SK-N-SH (cell line): ENCODE measurements at regions not wholly inside any gene's neighbourhood (a gene's known extent, or its start where the extent isn't known, plus 50 kb on each side); places are given as distances from the start of the nearest gene placed in this dataset.

Source experiments
- CTCF ChIA-PET: fragments of 300-600, 350-600 bp; formaldehyde crosslinking; extraction: SDS; loops from one replicate; lab custom pipeline; 2021; lab: Yijun Ruan, JAX
- POLR2A ChIA-PET: fragments of 350-600 bp; sonication (Branson Sonifier 250); formaldehyde crosslinking; extraction: SDS; loops from one replicate; lab custom pipeline; 2020; ENCODE audit warnings: antibody characterized with exemption, inconsistent platforms; lab: Yijun Ruan, JAX
- DNase-seq: peaks from one replicate; pipeline ENCODE4 v3.0.0; 2012
- H2AFZ ChIP-seq: fragments of 200-600 bp; sonication (generic); 2 replicates; pipeline ENCODE4 v1.8.1; 2016; ENCODE audit warnings: antibody characterized with exemption, mild to moderate bottlenecking, low read depth
- H3F3A ChIP-seq: fragments of 200-600 bp; sonication (generic); replicated peaks from 2 replicates; pipeline ENCODE3; 2016; ENCODE audit warnings: antibody characterized with exemption, mild to moderate bottlenecking; ENCODE audit not compliant: insufficient read depth
- H3K27ac ChIP-seq, 2 experiments: fragments of 200-500 bp in 1 of 2; fragments of 200-600 bp in 1 of 2; sonication (Bioruptor generic) in 1 of 2; sonication (generic), shearing (Covaris generic) in 1 of 2; 2 replicates each; pipeline versions ENCODE4 v1.5.1 to v1.6.1; 2014 to 2016; ENCODE audit warnings: low read depth in 2 of 2, inconsistent platforms in 1 of 2, low read length in 1 of 2, mild to moderate bottlenecking in 1 of 2, mixed read lengths in 1 of 2
- H3K27me3 ChIP-seq: fragments of 200-600 bp; sonication (generic), shearing (Covaris generic); 2 replicates; pipeline ENCODE4 v1.6.1; 2016; ENCODE audit warnings: mixed run types; ENCODE audit not compliant: insufficient read depth
- H3K36me3 ChIP-seq, 2 experiments: fragments of 200-500 bp in 1 of 2; fragments of 200-600 bp in 1 of 2; sonication (Bioruptor generic) in 1 of 2; sonication (generic) in 1 of 2; replicated peaks in 1 of 2; 2 replicates each; pipeline versions ENCODE3 to v1.5.1; 2014 to 2016; ENCODE audit warnings: low read length in 1 of 2, mild to moderate bottlenecking in 1 of 2; ENCODE audit not compliant: insufficient read depth in 2 of 2, control insufficient read depth in 1 of 2
- H3K4me1 ChIP-seq, 2 experiments: fragments of 200-500 bp in 1 of 2; fragments of 200-600 bp in 1 of 2; sonication (Bioruptor generic) in 1 of 2; sonication (generic), shearing (Covaris generic) in 1 of 2; 2 replicates each; pipeline versions ENCODE4 v1.5.1 to v1.6.1; 2014 to 2016; ENCODE audit warnings: low read depth in 1 of 2, low read length in 1 of 2, mixed run types in 1 of 2; ENCODE audit not compliant: insufficient read depth in 2 of 2, control insufficient read depth in 1 of 2
- H3K4me2 ChIP-seq: fragments of 200-600 bp; sonication (generic), shearing (Covaris generic); 2 replicates; pipeline ENCODE4 v1.6.1; 2017; ENCODE audit warnings: mixed run types
- H3K4me3 ChIP-seq, 2 experiments: fragments of 200-500 bp in 1 of 2; fragments of 200-600 bp in 1 of 2; sonication (Bioruptor generic) in 1 of 2; sonication (generic), shearing (Covaris generic) in 1 of 2; 2 replicates each; pipeline versions ENCODE4 v1.5.1 to v1.8.1; 2014 to 2016; ENCODE audit warnings: low read depth in 2 of 2, inconsistent platforms in 1 of 2, low read length in 1 of 2, mild to moderate bottlenecking in 1 of 2, mixed read lengths in 1 of 2, moderate library complexity in 1 of 2
- H3K79me2 ChIP-seq: fragments of 200-600 bp; sonication (generic); 2 replicates; pipeline ENCODE4 v1.8.1; 2017; ENCODE audit warnings: mild to moderate bottlenecking; ENCODE audit not compliant: insufficient read depth
- H3K9ac ChIP-seq: fragments of 200-600 bp; sonication (generic); 2 replicates; pipeline ENCODE4 v1.6.1; 2017; ENCODE audit warnings: mixed run types
- H3K9me2 ChIP-seq: fragments of 200-600 bp; sonication (generic); 2 replicates; pipeline ENCODE4 v1.6.1; 2017; ENCODE audit warnings: mixed run types
- H3K9me3 ChIP-seq: fragments of 200-600 bp; sonication (generic); 2 replicates; pipeline ENCODE4 v1.6.1; 2017; ENCODE audit warnings: mixed run types, mild to moderate bottlenecking, moderate library complexity
- H4K20me1 ChIP-seq: fragments of 200-600 bp; sonication (generic); 2 replicates; pipeline ENCODE4 v1.6.1; 2017; ENCODE audit warnings: mild to moderate bottlenecking, mixed run types; ENCODE audit not compliant: insufficient read depth
- CHD2 ChIP-seq: fragments of 150-350 bp; IDR thresholded peaks from 2 replicates; pipeline ENCODE4 v1.6.1; 2018; ENCODE audit warnings: low read length; ENCODE audit not compliant: partially characterized antibody
- CTCF ChIP-seq: fragments of 200-600 bp; sonication (generic); IDR thresholded peaks from 2 replicates; pipeline ENCODE4 v1.6.1; 2017; ENCODE audit warnings: antibody characterized with exemption, mild to moderate bottlenecking, moderate library complexity
- EP300 ChIP-seq, 2 experiments: IDR thresholded peaks; 2 replicates each; pipeline versions ENCODE4 v1.4.0 to v1.6.1; 2012; ENCODE audit warnings: borderline replicate concordance in 1 of 2, low read depth in 1 of 2, low read length in 1 of 2
- FOSL2 ChIP-seq: IDR thresholded peaks from 2 replicates; pipeline ENCODE4 v1.4.0; 2012; ENCODE audit warnings: low read depth, mild to moderate bottlenecking, moderate library complexity, borderline replicate concordance
- FOXJ3 ChIP-seq: sonication (generic); formaldehyde crosslinking; IDR thresholded peaks from 2 replicates; pipeline ENCODE4 v1.5.1; 2020; ENCODE audit warnings: mild to moderate bottlenecking, missing genetic modification reagents
- FOXM1 ChIP-seq: IDR thresholded peaks from 2 replicates; pipeline ENCODE4 v1.4.0; 2012; ENCODE audit warnings: low read depth, mild to moderate bottlenecking
- GATA2 ChIP-seq: sonication (generic); formaldehyde crosslinking; IDR thresholded peaks from 2 replicates; pipeline ENCODE4 v1.5.0; 2020; ENCODE audit warnings: mild to moderate bottlenecking, missing genetic modification reagents
- MEF2A ChIP-seq: IDR thresholded peaks from 2 replicates; pipeline ENCODE4 v1.4.0; 2012; ENCODE audit warnings: low read depth, borderline replicate concordance
- MXI1 ChIP-seq: IDR thresholded peaks from 2 replicates; pipeline ENCODE4 v1.6.1; 2012; ENCODE audit warnings: mild to moderate bottlenecking, low read depth, low read length, improper control_type of control experiment
- NFIC ChIP-seq: IDR thresholded peaks from 2 replicates; pipeline ENCODE4 v1.4.0; 2012; ENCODE audit warnings: borderline replicate concordance
- NRF1 ChIP-seq: IDR thresholded peaks from 2 replicates; pipeline ENCODE4 v1.6.1; 2012; ENCODE audit warnings: low read depth, mild to moderate bottlenecking, low read length
- PBX3 ChIP-seq: IDR thresholded peaks from 2 replicates; pipeline ENCODE4; 2012
- POLR2AphosphoS5 ChIP-seq: IDR thresholded peaks from 2 replicates; pipeline ENCODE4 v1.6.1; 2012; ENCODE audit warnings: low read depth, low read length
- RAD21 ChIP-seq: IDR thresholded peaks from 2 replicates; pipeline ENCODE4 v1.6.1; 2012; ENCODE audit warnings: mild to moderate bottlenecking, low read length
- RCOR1 ChIP-seq: fragments of 150-350 bp; IDR thresholded peaks from 2 replicates; pipeline ENCODE4 v1.6.1; 2017; ENCODE audit warnings: antibody characterized with exemption, low read length
- TCF12 ChIP-seq: IDR thresholded peaks from 2 replicates; pipeline ENCODE4 v1.4.0; 2012
- TEAD4 ChIP-seq: IDR thresholded peaks from 2 replicates; pipeline ENCODE4 v1.4.0; 2012; ENCODE audit warnings: mild to moderate bottlenecking, borderline replicate concordance; ENCODE audit not compliant: insufficient read depth
- WGBS: methylation state at CpG from one replicate; pipeline ENCODE4 v1.1.6; 2017; ENCODE audit warnings: low lambda C conversion rate; 5-methylcytosine and 5-hydroxymethylcytosine counted together
- TF ChIP-seq, protein P1 (sequence below): IDR thresholded peaks from 2 replicates; pipeline ENCODE4 v1.4.0; 2012; ENCODE audit warnings: low read depth, borderline replicate concordance

DNA sequence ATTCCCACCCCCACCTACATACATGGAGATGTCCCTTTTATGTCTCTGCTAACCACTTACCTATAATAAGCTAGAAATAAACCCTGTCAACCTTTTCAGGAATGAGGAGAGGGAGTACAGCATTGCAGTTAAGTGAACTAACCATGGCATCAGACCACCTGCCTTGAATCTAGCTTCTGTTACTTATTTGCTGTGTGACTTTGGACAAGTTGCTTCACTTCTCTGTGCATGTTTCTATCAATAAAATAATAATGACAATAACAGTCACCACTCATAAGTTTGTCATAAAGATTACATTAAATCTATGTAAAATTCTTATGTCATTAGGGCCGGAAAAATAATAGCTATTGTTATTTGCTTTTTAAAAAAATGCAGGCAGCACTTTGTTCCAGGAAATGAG, 881.1 kb upstream of the AUTS2 start (continued):
- TF ChIP-seq POLR2AphosphoS5 (no peak), MEF2A (no peak)

GRCh38 chr7:68718097-68718551, 880.2 kb upstream of the AUTS2 start:
- Histone ChIP-seq H3K27me3 (no peaks in the 10 kb centered on the region), H3K4me2 (no peak overlapping the region), H3K36me3 (no peaks in the 10 kb centered on the region), H3F3A (peaks cover 3% of the 10 kb centered on the region), H3K9ac (no peak overlapping the region), H3K4me3 (no peak overlapping the region), H4K20me1 (no peaks in the 10 kb centered on the region), H3K27ac (peak overlapping the region in 1 of 2 experiments; percentile 70; a peak in 2 of 4 replicates), H3K9me3 (no peaks in the 10 kb centered on the region), H3K9me2 (no peaks in the 10 kb centered on the region), H2AFZ (peak overlapping the region; percentile 26; the same call in 1 of the 2 replicates), H3K79me2 (no peaks in the 10 kb centered on the region), H3K4me1 (peaks cover 0 to 17% of the 10 kb centered on the region in 2 experiments; a peak in 2 of 4 replicates)
- CTCF ChIA-PET: interaction anchor here (1.3 to 1.9 kb wide), 2 partner anchors 293 to 1340 kb away, joined by 4 to 6 read pairs; no protein-coding TSS in a partner anchor
- POLR2A ChIA-PET: no interaction called here
- TF ChIP-seq TEAD4: no peak
- TF ChIP-seq NRF1: no peak
- TF ChIP-seq TCF12: peak; percentile 91
- TF ChIP-seq PBX3: peak; percentile 31; the same call in 1 of the 2 replicates
- TF ChIP-seq RAD21: peak; percentile 35
- peak; percentile 100 for TF ChIP-seq RCOR1
- TF ChIP-seq CTCF: no peak
- TF ChIP-seq NFIC: peak; percentile 41; the same call in 1 of the 2 replicates
- TF ChIP-seq, protein P1, sequence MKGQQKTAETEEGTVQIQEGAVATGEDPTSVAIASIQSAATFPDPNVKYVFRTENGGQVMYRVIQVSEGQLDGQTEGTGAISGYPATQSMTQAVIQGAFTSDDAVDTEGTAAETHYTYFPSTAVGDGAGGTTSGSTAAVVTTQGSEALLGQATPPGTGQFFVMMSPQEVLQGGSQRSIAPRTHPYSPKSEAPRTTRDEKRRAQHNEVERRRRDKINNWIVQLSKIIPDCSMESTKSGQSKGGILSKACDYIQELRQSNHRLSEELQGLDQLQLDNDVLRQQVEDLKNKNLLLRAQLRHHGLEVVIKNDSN: no peak
- TF ChIP-seq EP300 (IDR thresholded peaks at IDR 0.05; ENCODE audit: borderline replicate concordance in 1 of 2, low read depth in 1 of 2, low read length in 1 of 2): peak in 1 of 2 experiments; percentile 100; a peak in 3 of 4 replicates
- peak; percentile 93 for TF ChIP-seq CHD2
- peak; percentile 99 for TF ChIP-seq FOXJ3 (CRISPR knock-in tag)
- no peak for TF ChIP-seq FOXM1
- TF ChIP-seq POLR2AphosphoS5: peak; percentile 75
- peak; percentile 98 for TF ChIP-seq GATA2 (CRISPR knock-in tag)
- peak; percentile 67; the same call in 1 of the 2 replicates for TF ChIP-seq MXI1
- no peak for TF ChIP-seq FOSL2
- peak; percentile 68 for DNase-seq
- 23% methylated on average over 1 of the region's 1 CpG for WGBS
